ENCODE measurements at regions not wholly inside any gene's neighbourhood (a gene's known extent, or its start where the extent isn't known, plus 50 kb on each side); places are given as distances from the start of the nearest gene placed in this dataset.

DNA sequence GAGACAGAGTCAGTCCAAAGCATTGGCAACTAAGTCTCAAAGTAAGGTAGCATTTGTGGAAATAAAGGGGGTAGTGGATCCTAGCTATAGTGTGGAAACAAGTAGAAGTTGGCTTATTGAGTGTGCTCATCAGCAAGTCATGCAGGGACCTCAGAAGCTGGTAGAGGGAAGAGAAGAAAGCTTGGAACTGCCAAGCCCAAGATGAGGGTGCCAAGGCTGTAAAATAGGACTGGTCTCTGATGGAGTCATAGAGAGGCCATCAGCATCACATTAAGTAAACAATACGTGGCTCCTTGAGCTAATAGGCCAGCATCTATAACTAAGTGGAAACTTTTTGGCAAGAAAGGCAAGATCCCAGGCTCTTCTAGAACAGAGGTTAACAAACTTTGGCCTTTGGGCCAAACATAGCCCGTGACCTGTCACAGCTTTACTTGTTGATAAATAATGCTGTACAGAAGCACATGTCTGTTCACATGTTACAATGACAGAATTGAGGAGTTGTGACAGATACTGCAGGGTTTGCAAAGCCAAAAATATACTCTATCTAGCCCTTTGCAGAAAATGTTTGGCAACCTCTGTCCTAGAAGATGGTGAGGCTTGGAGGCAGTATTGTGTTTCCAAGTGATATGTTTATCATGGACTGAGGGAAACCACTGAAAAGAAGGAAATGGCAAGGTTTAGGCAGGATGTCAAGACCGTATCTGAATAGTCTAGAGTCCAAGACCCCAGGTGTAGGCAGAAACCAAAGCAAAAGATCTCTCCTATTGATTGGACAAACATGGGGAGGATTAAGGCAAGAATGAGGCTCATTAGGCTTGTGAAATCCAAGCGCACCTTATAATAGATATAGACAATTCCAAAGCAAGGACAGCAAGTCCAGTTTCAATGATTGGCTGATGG lies 62.5 kb upstream of the CD44 start:
- TF ChIP-seq, protein P1, sequence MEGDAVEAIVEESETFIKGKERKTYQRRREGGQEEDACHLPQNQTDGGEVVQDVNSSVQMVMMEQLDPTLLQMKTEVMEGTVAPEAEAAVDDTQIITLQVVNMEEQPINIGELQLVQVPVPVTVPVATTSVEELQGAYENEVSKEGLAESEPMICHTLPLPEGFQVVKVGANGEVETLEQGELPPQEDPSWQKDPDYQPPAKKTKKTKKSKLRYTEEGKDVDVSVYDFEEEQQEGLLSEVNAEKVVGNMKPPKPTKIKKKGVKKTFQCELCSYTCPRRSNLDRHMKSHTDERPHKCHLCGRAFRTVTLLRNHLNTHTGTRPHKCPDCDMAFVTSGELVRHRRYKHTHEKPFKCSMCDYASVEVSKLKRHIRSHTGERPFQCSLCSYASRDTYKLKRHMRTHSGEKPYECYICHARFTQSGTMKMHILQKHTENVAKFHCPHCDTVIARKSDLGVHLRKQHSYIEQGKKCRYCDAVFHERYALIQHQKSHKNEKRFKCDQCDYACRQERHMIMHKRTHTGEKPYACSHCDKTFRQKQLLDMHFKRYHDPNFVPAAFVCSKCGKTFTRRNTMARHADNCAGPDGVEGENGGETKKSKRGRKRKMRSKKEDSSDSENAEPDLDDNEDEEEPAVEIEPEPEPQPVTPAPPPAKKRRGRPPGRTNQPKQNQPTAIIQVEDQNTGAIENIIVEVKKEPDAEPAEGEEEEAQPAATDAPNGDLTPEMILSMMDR (IDR thresholded peaks at IDR 0.05; ENCODE audit: low read depth, low read length): no peak
- TF ChIP-seq EZH2phosphoT487 (IDR thresholded peaks at IDR 0.05; ENCODE audit: low read depth): no peak
- Histone ChIP-seq H3K27ac (ENCODE audit: low read length) (peak overlapping the region; percentile 96), H4K20me1 (ENCODE audit: insufficient read depth, low read length) (no peaks in the 10 kb centered on the region), H3K79me2 (ENCODE audit: low read length) (peaks cover 13% of the 10 kb centered on the region; the same call in 1 of the 2 replicates), H3K36me3 (replicated peaks; ENCODE audit: low read depth, low read length) (peaks cover 7% of the 10 kb centered on the region), H3K4me2 (ENCODE audit: low read length) (peak overlapping the region; percentile 66), H3K9me3 (ENCODE audit: insufficient read depth, low read length) (no peaks in the 10 kb centered on the region), H3K4me1 (ENCODE audit: low read length) (peaks cover 75% of the 10 kb centered on the region), H3K9ac (ENCODE audit: low read length) (peak overlapping the region; percentile 57; the same call in 1 of the 2 replicates), H2AFZ (ENCODE audit: low read depth, low read length) (no peak overlapping the region), H3K27me3 (ENCODE audit: low read depth, low read length) (no peaks in the 10 kb centered on the region), H3K4me3 (ENCODE audit: low read length) (no peak overlapping the region)

DNA sequence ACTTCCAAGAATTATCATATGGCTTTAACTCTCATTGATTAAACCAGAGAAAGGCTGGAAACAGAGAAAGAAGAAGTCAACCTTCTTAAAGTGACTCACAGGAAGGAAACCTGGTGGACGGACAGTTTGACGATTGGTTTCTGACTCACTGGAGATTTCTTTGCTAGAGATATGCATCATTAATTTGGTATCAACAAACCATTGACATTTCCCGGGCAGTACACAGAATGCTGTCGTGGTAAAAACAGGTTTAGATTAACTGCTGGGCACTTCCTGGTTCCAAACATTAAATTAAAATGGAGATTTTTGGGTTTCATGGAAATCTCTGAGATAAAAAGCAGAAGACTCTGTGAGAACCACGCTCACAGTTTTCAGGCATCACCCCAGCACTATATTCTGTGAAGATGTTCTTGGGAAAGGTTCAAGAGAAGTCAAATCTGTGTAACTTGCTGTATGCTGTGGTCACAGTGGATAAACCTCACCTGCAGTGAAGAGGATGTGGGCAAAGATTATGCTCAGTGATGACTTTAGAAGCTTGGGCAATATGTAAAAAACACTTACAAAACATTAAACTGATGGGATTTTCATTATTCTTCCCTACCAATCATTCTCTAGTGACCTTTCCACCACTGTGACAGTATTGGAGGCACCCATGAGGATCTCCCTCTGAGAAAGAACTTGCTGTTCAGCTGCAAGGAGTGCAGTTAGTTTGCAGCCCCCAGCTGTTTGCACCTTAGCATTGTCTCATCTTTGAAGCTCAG lies 61.1 kb upstream of the CD44 start:
- H3K9ac ChIP-seq (ENCODE audit: low read length): peak overlapping the region; percentile 57
- H2AFZ ChIP-seq (ENCODE audit: low read depth, low read length): no peak overlapping the region
- no peaks in the 10 kb centered on the region for H4K20me1 ChIP-seq (ENCODE audit: insufficient read depth, low read length)

DNA sequence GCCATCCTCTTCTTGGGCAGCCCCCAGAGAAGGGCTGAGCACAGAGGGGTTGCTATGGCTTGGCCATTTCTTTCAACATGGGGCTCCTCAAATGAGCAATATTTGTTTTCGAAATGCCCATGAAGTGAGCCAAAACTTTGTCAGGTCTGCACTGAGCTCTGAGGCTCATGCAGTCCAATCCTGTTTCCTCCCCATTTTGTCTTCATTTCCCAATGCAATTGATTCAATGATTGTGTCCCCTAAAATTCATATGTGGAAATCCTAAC lies 60.6 kb upstream of the CD44 start:
- Histone ChIP-seq H3K36me3 (replicated peaks; ENCODE audit: low read depth, low read length) (peaks cover 7% of the 10 kb centered on the region), H3K4me3 (ENCODE audit: low read length) (peak overlapping the region; percentile 51), H3K4me2 (ENCODE audit: low read length) (peak overlapping the region; percentile 66), H3K9me3 (ENCODE audit: insufficient read depth, low read length) (no peaks in the 10 kb centered on the region), H4K20me1 (ENCODE audit: insufficient read depth, low read length) (no peaks in the 10 kb centered on the region), H2AFZ (ENCODE audit: low read depth, low read length) (no peak overlapping the region), H3K79me2 (ENCODE audit: low read length) (peaks cover 18% of the 10 kb centered on the region), H3K9ac (ENCODE audit: low read length) (peak overlapping the region; percentile 57; the same call in 1 of the 2 replicates), H3K27me3 (ENCODE audit: low read depth, low read length) (no peaks in the 10 kb centered on the region), H3K27ac (ENCODE audit: low read length) (peak overlapping the region; percentile 96), H3K4me1 (ENCODE audit: low read length) (peaks cover 83% of the 10 kb centered on the region)
- TF ChIP-seq, protein P1 (IDR thresholded peaks at IDR 0.05; ENCODE audit: low read depth, low read length): no peak
- no peak for TF ChIP-seq EZH2phosphoT487 (IDR thresholded peaks at IDR 0.05; ENCODE audit: low read depth)

More for the DNA sequence above, 61.1 kb upstream of the CD44 start:
- no peak for TF ChIP-seq EZH2phosphoT487 (IDR thresholded peaks at IDR 0.05; ENCODE audit: low read depth)
- TF ChIP-seq, protein P1 (IDR thresholded peaks at IDR 0.05; ENCODE audit: low read depth, low read length): no peak
- peak overlapping the region; percentile 51 for H3K4me3 ChIP-seq (ENCODE audit: low read length)
- peaks cover 7% of the 10 kb centered on the region for H3K36me3 ChIP-seq (replicated peaks; ENCODE audit: low read depth, low read length)
- no peaks in the 10 kb centered on the region for H3K9me3 ChIP-seq (ENCODE audit: insufficient read depth, low read length)
- peaks cover 18% of the 10 kb centered on the region for H3K79me2 ChIP-seq (ENCODE audit: low read length)
- peak overlapping the region; percentile 96 for H3K27ac ChIP-seq (ENCODE audit: low read length)
- H3K27me3 ChIP-seq (ENCODE audit: low read depth, low read length): no peaks in the 10 kb centered on the region
- H3K4me1 ChIP-seq (ENCODE audit: low read length): peaks cover 82% of the 10 kb centered on the region
- H3K4me2 ChIP-seq (ENCODE audit: low read length): peak overlapping the region; percentile 66

DNA sequence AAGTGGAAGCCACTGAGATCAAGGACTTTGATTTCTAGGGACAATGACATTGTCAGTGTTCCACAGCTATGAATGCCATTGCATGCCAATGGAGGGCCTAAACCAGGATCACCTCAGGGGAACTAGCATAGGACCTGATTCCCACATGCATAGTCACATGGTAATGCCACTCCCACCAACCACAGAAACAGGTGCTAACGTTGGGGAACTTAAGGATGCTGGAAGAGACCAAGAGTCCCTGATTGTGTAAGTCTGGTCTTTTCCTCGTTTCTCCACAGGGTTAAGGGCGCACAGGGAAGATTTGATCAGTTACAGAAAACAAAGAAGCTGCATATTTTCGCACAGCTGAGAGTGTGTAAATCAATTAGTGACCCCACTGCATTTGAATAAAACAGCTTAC lies 59.4 kb upstream of the CD44 start:
- H3K27me3 ChIP-seq (ENCODE audit: low read depth, low read length): no peaks in the 10 kb centered on the region
- H2AFZ ChIP-seq (ENCODE audit: low read depth, low read length): no peak overlapping the region
- peaks cover 86% of the 10 kb centered on the region for H3K4me1 ChIP-seq (ENCODE audit: low read length)
- peak overlapping the region; percentile 57; the same call in 1 of the 2 replicates for H3K9ac ChIP-seq (ENCODE audit: low read length)
- TF ChIP-seq EZH2phosphoT487 (IDR thresholded peaks at IDR 0.05; ENCODE audit: low read depth): no peak
- TF ChIP-seq, protein P1 (IDR thresholded peaks at IDR 0.05; ENCODE audit: low read depth, low read length): no peak
- no peaks in the 10 kb centered on the region for H4K20me1 ChIP-seq (ENCODE audit: insufficient read depth, low read length)
- H3K27ac ChIP-seq (ENCODE audit: low read length): peak overlapping the region; percentile 96
- H3K4me2 ChIP-seq (ENCODE audit: low read length): peak overlapping the region; percentile 66; the same call in 1 of the 2 replicates
- peaks cover 18% of the 10 kb centered on the region for H3K79me2 ChIP-seq (ENCODE audit: low read length)
- H3K36me3 ChIP-seq (replicated peaks; ENCODE audit: low read depth, low read length): no peaks in the 10 kb centered on the region
- H3K4me3 ChIP-seq (ENCODE audit: low read length): no peak overlapping the region
- H3K9me3 ChIP-seq (ENCODE audit: insufficient read depth, low read length): no peaks in the 10 kb centered on the region

All from OCI-LY3 (cell line).